HG03457 (cell line): ENCODE measurements at regions not wholly inside any gene's neighbourhood (a gene's known extent, or its start where the extent isn't known, plus 50 kb on each side); places are given as distances from the start of the nearest gene placed in this dataset.
"Not testable (repeated sequence)": the region's sequence is repeated elsewhere in the genome, so short reads cannot be mapped to it uniquely, and the experiment has no call there.

ENCODE experiments used
- ATAC-seq: cut with Tn5 transposase; IDR thresholded peaks from one replicate; pipeline ENCODE4 v1.9.1; 2021; ENCODE audit warnings: moderate number of reproducible peaks; ENCODE audit not compliant: unreplicated experiment

DNA sequence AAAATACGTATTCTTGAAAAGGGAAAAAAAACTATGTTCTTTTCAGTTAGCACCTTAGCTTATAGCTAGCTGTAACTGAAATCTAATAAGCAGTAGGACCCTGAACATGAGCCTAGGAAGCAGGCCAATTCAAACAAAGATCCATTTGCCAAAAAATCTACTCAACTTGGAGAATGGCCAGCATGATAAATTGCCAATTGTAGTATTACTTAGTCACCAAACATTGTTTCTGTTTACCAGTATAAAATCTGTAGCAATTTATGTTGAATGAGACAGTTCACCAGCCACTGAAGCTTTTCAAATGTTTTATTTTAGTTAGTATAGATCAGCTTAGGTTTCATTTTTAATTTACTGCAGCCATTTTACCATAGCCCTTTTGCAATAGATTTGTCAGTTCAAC lies 323.6 kb upstream of the DIPK2B start:
- ATAC-seq: no peak

DNA sequence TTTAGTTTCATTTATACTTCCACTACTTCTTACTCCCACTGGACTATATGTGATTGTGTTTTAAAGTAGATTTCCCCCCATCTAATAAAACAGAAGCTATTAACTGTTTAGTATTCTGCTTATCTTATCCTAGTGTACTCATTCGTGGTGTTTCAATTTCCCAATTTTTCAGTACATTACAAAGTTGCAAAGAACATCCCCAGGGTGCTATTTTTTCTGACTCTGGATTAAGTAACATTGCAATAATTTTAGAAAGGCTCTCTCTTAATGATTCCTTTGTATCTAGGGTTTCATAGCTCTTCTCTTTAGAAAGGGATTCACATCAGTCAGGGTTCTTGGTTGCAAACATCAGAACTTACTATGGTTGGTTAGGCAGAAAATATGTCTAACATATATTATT lies 317.9 kb upstream of the DIPK2B start:
- no peak for ATAC-seq

DNA sequence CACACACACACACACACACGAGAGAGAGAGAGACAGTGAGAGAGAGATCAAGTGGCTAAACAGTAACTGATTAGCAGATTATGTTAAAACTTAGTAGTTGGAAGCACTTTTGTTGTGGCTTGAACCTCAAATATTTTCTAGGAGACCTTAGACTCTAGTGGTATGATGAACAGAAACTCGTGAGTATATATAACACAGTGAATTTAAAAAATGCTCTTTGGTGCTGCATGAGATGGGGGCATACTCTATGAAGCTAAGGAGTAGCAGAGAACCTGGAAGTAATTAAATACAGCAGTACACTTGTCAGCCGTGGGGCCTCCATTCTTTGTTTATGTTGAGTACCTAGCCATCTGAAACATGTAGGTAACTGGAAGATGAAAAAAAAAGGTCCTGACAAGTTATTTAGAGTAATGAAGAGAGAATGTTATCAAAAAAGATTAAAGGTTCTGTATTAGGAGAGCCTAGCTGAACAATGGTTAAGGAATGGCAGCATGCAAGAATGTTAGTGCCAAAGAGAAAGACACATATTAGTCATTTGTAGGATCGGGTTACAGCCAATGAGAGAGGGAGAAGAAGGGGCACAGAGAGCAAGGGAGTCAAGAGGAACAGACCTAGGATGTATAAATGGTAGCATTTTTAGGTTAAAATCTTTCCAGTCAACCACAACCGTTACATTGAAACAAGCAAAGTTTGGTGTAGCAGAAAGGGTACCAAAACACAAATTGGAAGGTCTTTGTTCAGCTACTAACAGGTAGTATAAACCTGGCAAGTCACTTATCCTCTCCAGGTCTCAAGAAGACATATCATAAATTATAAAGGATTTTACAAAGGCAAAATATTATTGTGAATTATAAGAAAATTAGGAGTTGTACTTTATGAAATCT lies 316.7 kb upstream of the DIPK2B start:
- ATAC-seq: no peak

DNA sequence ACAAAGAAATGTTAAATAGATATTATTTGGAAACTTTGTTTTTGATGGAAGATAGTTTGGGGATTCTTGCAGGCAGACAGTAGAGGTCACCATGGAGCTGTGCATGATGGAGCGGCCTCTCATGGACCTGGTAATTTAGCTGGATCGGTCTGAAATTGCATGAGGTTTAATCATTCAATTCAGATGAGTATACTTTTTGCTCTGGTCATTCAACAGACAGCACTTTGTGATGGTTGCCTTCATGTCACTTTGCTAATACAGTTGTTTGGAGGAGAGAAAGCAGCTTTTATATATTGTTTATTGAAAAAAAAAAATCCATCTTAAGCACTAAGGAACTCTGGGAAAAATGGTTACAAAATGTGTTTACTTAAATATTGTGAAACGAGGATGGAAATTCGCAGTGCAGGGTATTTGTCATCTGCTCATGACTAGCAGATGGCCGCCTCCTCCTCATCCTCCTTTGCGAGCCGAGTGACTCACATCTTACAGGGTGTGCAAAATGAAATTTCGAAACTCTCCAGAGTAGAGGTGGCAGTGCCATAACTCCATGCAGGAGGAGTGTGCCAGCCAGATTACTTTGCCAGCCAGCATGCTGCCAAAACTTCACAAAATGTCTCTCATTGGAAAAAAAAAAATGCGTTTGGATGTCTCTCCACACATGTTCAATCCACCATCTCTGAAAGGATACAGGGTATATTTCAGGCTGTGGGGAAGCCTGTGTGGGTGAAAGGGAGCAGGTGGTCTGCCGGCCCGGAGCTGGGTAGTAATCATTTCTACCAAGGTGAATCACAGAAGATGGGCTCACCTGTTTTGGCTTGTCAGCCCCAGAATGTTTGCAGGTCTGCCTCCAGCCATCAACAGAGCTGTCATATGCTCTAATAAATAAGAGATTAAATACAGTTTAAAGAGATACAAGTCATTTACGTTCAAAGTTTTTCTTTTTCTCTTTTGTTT lies 314.9 kb upstream of the DIPK2B start:
- ATAC-seq: no peak

DNA sequence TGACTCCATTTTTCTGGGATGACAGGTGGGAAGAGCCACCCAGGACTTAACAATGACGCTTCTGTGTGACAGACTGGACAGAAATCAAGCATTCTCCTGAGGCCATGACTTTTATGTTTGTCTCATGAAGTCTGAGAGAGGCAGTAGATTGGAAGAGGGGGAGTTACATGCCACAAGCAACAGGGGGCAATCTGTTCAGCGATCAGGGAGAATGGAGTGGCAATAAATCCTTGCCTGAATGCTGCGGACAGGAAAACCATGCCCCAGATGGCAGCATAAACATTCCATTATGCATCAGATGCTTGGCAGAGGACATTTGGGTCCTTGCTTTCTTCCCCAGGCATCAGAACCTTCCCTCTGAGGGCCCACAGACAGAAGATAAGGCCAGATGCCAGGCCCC lies 312.4 kb upstream of the DIPK2B start:
- ATAC-seq: no peak

DNA sequence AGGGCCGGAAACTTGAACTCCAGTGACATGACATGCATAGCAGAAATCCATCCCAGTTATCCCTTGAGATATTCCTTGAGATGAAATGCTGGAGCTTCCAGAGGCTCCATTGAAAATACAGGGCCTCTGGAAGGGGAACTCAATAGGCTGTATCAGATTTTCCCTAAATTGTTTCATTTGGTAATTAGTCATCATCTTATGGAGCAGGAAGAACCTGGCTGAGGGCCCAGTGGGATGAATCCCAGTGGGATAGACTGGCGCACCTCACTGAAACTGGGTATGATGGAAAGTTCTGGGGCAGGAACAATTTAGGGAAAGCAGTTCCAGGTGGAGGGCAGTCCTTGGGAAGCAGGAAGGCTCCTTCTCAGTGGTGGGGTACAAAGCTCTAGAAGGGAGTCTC lies 307.8 kb upstream of the DIPK2B start:
- ATAC-seq: no peak

DNA sequence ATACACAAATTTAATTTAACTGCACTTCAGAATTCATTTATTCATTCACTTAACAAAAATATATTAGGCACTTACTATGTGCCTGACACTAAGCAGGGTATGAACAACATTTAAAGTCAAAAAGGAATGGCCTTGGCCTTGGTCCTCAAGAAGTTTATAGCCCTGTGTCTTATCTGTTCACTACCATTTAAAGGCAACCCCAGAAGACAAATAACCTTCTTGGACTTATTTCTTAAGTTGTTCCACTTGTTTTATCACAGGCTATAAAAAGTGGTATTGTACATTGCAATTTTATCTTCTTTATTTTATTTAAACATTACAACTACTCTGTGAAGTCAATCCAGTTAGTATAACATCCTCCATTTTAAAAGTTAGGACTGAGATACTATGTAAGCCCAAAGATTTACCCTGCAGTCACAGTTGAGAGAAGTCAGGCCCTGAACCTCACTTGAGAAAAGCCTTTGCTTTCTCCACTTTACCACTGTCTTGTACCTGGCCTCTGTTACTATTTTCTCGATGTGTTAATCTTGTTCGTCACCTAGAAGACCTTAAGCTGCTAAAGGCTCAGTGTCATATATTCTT lies 305.6 kb upstream of the DIPK2B start:
- no peak for ATAC-seq

DNA sequence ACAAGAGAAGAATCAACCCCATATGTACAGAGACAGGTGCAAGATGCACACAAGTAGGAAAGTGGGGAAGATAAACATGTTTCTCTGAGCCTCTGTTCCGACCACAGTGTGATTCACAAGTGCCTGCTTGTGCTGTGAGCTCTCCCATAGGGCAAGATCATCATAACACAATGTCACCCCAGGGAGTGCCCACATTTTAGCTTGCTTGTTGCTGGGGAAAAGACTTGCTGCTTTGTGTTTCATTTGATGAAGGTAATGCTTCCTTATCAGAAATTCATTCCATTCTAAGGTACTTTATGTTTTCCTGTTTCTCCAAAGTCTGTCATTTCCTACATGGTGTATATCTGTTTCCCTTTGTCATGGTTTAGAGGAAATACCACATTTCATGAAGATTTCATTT lies 304.5 kb upstream of the DIPK2B start:
- no peak for ATAC-seq

DNA sequence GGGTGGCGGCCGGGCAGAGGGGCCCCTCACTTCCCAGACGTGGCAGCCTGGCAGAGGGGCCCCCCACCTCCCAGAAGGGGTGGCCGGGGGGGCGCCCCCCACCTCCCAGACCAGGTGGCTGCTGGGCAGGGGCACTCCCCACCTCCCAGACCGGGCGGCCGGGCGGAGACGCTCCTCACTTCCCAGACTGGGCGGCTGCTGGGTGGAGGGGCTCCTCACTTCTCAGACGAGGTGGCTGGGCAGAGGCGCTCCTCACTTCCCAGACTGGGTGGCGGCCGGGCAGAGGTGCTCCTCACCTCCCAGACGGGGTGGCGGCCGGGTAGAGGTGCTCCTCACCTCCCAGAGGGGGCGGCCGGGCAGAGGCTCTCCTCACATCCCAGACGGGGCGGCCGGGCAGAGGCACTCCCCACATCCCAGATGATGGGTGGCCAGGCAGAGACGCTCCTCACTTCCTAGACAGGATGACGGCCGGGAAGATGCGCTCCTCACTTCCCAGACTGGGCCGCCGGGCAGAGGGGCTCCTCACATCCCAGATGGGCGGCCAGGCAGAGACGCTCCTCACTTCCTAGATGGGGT lies 303.2 kb upstream of the DIPK2B start:
- ATAC-seq: not testable (repeated sequence)

DNA sequence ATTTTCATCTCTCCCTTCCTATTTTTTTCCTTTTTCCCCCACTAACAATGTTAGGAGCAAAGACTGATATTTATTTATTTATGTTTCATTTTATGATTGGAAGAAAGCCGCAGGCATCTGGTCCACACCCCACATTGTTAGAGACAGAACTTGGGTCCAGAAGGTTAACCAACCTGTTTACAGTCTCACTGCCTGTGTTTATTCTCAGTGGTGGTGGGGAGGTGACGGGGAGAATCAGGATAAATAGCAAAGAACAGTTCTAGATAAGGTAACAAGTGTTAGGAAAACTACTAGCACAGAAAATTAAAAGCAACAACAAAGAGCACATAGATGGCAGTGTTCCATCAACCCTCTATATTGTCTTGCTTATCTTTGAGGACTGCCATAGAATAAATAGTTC lies 301.7 kb upstream of the DIPK2B start:
- ATAC-seq: no peak

DNA sequence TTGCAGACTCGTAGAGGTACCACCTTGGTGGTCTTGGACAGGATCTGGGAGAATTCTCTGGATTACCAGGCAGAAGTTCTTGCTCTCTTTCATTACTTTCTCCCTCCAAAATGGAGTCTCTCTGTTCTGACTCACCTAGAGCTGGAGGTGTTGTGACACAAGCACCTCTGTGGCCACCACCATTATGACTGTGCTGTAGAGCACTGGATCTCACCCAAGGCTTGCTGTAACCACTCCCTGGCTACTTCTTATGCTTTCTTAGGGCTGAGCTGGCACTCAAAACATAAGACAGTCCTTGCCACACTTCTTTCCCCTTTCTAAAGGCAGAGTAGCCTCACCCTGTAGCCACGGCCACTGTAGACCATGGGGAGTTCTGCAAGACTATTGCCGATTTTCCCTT lies 296.6 kb upstream of the DIPK2B start:
- ATAC-seq: no peak

DNA sequence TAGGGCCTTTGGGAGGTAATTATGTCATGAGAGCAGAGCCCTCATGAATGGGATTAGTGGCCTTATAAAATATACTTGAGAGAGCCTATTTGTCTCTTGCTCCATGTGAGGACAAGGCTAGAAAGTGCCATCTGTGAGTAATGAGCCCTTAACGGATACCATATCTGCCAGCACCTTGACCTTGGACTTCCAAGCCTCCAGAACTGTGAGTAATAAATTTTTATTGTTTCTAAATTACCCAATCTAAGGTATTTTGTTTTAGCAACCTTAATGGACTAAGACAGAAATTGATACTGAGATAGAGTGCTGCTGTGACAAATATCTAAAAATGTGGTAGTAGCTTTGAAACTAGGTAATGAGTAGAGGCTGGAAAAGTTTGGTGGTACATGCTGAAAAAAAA lies 285.0 kb upstream of the DIPK2B start:
- no peak for ATAC-seq

DNA sequence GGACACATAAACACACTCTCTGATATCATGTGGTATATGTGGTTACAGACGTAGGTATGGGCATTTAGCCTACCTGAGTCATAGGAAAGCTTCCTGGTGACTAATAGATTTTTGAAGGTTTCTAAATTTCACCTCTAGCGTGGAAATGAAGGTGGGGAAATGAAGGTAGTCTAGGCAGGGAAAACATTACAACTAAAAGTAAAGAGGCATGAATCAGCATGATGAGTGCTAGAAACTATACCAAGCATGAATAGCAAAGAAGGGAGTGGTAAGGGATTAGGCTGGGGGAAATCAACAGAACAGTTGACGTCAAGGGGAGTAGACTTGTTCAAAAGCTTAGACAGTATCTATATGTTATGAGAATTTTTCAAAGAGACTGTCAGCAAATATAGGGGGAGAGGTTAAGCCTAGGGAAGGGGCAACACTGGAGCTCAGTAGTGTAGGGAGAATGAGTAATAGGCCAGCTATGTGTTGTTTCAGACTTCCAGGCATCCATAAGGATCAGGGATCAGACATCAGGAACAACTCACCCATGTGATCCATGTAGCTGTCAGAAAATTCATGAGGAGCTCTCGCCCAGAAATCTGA lies 279.3 kb upstream of the DIPK2B start:
- no peak for ATAC-seq

DNA sequence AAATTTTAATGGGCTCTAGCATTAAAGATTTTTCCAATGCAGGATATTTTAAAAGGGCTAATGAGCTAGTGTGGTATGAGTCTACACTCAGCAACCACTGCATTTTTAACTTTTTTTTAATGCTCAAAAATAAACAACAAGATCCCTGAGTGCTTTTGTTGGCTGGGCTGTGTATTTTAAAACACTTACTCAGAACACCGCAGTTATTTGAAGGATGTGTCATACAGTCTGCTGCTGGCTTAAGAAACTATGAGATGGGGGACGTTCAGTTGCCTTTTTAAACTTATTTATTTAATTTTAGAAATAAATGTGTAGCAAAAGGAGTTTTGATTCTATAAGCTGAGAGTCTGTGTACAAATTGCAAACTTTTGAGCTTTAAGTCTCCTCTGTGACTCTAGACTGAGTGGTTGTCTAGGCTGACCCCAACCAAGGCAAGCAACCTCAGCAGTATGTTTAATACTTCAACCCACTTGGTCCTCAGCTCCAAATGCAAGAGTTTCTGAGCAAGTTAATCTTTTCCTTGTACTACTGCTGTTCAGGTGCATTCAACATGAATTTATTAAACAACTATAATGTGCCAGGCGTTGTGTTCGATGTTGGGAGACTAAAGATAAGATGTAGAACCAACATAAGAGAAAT lies 278.6 kb upstream of the DIPK2B start:
- no peak for ATAC-seq

DNA sequence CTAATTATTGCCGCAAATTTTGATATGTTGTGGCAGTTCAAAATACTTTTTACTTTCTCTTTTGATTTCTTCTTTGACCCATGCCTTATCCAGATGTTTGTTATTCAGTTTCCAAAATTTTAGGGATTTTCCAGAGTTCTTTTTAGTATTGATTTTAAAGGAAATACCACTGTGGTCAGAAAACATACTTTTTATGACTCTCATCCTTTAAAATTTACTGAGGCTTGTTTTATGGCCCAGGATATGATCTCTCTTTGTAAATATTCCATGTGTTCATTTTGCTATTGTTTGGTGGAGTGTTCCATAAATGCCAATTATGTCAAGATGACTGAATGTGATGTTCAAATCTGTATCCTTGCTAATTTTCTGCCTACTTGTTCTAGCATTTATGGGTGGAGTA lies 272.3 kb upstream of the DIPK2B start:
- ATAC-seq: no peak

DNA sequence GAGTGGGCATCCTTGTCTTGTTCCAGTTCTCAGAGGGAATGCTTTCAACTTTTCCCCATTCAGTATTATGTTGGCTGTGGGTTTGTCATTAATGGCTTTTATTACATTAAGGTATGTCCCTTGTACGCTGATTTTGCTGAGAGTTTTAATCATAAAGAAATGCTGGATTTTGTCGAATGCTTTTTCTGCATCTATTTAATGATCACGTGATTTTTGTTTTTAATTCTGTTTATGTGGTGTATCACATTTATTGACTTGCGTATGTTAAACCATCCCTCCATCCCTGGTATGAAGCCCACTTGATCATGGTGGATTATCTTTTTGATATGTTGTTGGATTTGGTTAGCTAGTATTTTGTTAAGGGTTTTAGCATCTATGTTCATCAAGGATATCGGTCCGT lies 266.9 kb upstream of the DIPK2B start:
- ATAC-seq: not testable (repeated sequence)

DNA sequence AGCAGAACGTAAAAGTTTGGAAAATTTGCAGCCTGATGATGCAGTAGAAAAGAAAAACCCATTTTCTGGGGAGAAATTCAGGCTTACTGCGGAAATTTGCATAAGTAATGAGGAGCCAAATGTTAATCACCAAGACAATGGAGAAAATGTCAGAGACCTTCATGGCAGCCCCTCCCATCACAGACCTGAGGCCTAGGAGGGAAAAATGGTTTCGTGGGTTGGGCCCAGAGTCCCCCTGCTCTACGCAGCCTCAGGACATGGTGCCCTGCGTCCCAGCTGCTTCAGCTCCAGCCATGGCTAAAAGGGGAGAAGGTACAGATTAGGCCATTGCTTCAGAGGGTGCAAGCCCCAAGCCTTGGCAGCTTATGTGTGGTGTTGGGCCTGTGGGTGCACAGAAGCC lies 255.1 kb upstream of the DIPK2B start:
- ATAC-seq: not testable (repeated sequence)

DNA sequence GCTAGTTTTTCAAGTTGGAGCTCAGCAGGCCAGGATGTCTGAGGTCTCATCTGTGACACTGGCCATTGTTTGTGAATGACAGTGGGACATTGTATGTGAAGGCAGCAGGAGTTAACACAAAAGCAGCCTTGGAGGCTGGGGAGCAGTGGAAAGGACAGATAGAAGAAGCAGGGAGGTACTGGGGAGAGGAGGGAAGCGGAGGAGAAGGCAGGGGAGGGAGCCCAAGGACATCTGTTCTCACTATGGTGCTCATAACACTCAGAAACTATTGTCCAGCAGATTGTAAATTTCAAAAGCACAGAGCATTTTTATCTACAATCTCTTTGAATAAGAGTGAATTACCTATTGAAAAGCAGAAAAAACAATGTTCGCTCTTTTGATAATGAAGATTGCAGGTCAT lies 253.6 kb upstream of the DIPK2B start:
- ATAC-seq: no peak

DNA sequence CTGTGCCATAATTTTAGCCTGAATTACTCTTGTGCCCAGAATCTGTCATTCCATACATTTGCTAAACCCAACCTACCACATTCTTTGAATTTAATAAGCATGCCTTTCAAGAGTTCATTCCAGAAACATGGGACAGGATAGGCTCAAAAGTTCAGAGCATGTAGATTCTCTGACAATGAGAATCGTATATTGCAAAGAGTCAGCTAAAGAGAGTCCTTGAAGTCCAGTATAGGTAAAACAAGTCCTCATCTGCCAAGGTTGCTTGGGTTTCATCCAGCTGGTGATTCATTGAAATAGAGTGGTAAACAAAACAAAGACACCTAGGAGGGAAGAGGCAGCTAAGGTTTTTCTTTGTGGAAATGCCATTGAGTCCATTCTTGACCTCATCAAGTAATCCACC lies 249.3 kb upstream of the DIPK2B start:
- ATAC-seq: no peak

DNA sequence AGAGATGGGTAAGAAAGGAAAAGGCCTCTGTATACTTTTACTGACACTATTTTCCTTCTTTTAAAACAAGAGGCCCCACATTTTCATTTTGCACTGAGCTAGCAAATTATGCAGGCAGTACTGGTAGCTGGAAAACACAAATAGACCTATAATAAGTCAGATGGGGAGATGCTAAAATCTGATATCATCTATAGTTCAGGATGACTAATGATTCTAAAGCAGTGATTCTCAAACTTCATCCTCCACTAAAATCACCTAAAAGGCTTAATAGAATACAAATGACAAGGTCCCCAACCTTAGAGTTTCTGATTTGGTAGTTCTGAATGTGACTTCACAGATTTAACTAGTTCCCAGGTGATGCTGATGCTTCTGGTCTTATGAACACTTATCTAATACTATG lies 247.3 kb upstream of the DIPK2B start:
- ATAC-seq: no peak
